Stimulated activated CD4-positive, alpha-beta T cell treated with anti-CD3 and anti-CD28 coated beads, Interleukin-1b, Interleukin-23, amount 100 ng/mL, for 4 hours (primary cell): ENCODE measurements at regions not wholly inside any gene's neighbourhood (a gene's known extent, or its start where the extent isn't known, plus 50 kb on each side); places are given as distances from the start of the nearest gene placed in this dataset.
"Not testable (repeated sequence)": the region's sequence is repeated elsewhere in the genome, so short reads cannot be mapped to it uniquely, and the experiment has no call there.

Source experiments
- DNase-seq, 2 donors: peaks; one replicate each; pipeline ENCODE4 v3.0.0-alpha.2; 2020; ENCODE audit warnings: low read depth in 2 of 2

DNA sequence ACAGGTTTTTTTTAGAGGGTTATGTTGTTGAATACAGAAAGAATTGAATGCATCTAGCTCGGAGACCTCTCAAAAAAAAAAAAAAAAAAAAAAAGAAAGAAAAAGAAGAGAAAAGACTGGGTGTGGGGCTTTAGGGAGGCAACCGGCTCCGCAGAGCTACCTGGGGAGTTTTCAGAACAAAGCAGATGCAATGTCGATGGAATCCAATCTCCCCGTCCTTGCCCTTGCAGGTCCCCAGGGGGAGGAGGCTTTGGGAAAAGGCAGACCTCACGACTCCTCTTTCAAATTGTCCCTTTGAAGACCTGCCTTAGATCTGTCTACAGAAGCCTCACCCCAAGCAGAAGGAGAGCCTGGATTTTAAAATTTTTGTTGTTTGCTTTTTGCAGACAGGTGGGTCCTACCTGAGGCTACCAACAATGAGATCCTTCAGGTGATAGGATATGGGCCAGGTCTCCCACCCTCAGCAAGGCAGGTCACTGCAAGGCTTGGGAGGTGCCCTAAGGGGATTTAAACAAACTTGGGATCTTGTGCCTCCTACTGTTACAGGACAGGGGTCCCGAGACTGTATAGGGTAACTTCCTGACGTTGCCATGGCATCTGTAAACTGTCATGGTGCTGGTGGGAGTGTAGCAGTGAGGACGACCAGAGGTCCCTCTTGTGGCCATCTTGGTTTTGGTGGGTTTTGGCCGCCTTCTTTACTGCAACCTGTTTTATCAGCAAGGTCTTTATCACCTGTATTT lies 75.2 kb upstream of the PRKX start:
- no peak for DNase-seq

DNA sequence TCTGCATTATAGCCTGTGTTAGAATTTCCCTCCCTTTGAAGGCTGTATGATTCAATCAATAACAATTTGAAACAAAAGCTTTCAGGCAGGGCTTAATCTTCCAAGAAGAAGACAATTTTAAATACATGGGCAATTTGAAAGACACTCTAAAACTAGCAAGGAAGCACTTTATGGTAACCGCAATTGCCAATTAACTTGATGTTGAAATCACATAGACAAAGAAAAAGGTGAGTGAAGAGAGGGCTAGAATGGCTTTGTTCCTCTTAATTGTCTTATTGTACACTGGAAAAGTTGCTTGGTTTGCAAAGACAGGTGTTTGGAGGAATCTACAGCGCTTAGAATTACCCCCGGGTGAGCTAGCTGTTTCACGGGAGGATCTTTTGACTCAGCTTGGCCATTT lies 74.4 kb upstream of the PRKX start:
- no peak for DNase-seq

DNA sequence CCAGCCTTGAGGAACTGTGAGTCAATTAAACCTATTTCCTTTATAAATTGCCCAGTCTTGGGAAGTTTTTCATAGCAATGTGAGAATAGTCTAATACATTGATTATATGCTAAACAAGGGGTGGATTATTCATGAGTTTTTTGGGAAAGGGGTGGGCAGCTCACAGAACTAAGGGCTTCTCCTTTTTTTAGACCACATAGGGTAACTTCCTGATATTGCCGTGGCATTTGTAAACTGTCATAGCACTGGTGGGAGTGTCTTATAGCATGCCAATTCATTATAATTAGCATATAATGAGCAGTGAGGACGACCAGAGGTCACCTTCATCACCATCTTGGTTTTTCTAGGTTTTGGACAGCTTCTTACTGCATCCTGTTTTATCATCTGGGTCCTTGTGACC lies 72.4 kb upstream of the PRKX start:
- not testable (repeated sequence) for DNase-seq

DNA sequence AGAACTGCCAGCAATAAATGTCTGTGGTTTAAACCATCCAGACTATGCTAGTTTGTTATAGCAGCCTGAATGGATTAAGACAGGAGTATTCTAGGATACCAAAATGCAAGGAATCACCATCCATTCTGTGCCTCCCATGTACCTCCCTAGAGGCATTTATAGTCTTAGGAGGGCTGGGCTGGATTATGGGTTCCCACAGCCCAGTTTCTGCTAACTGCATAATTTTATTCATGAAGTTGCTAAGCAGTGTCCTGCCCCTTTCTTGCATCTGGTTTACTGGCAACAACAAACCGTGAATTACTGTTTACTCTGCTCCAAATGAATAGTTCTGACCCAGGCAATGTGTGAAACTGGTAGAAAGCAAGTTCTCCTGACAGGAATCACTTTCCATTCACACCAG lies 67.1 kb upstream of the PRKX start:
- DNase-seq: no peak

DNA sequence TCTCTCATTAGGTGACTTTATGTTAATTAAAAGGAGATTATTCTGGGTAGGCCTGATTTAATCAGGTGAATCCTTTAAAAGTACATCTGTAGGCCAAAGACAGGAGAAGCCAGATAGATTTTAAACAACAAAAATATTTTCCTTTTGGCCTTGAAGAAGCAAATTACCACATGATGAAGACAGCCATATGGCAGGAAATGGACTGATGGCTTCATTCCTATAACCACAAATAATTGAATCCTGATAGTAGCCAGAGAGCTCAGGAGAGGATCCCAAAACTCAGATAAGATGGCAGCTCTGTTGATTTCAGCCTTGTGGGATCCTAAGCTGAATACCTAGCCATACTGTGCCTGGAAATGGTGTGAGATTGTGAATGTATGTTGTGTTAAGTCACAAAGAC lies 66.1 kb upstream of the PRKX start:
- DNase-seq: no peak

DNA sequence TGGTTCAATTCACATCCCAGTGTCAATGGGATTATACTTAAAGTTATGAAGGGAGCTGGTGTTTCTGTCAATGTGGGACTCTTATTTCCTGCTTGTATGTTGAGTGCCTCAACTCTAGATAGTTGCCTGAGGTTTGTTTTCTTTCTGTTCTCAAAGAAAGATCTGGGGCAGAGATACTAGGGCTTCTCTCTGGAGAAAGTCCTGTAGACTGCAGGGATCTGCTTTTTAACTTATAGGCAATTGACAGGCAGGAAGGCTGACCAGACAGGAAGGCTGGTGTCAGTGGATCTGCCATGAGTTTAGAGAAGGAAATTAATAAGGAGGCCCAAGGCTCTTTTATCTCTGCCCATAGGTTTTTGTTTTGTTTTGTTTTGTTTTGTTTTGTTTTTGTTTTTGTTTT lies 64.0 kb upstream of the PRKX start:
- DNase-seq: no peak

DNA sequence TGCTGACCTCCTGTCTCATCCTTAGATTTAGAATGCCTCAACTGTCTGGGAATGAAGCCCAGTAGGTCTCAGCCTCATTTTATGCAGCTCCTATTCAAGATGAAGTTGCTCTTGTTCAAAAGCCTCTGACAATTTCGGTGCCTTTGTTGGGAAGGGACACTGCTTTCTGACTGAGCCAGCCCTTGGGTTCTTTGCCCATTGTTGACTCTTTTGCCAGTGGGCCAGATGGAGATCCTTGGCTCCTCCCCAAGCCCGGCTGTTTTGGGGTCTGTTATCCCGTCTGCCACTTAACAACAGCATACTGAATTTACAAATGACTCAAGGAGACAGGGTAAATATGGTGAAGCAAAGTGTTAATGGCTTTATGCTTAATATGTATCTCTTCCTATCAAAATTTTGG lies 58.3 kb upstream of the PRKX start:
- DNase-seq: no peak

DNA sequence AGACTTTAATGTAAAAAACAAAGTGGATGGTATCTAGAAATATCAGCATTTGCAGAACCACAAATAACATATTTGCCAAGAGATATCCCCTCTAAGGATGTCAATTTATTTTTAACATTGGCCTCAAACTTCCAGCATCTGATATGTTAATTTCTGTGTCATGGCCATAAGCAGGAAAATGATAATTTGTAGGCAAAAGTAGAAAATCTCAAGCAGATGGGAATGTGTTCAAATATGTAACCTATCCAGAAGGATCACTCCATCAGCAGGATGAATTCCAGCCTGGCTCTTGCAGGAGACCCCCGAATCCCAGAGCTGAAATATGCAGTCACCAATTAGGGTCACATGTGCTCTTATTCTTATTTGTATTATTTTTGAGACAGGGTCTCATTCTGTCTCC lies 55.4 kb upstream of the PRKX start:
- no peak for DNase-seq
